HepG2 (cell line): ENCODE measurements at regions not wholly inside any gene's neighbourhood (a gene's known extent, or its start where the extent isn't known, plus 50 kb on each side); places are given as distances from the start of the nearest gene placed in this dataset.

ENCODE experiments used
- CHD4 ChIP-seq: fragments of 200-600 bp; sonication (generic); IDR thresholded peaks from 2 replicates; pipeline ENCODE4 v1.7.0; 2017; ENCODE audit warnings: mild to moderate bottlenecking, low read length, borderline replicate concordance
- HNF4A ChIP-seq: sonication (generic); formaldehyde crosslinking; IDR thresholded peaks from 2 replicates; pipeline ENCODE4 v1.4.0; 2020; ENCODE audit warnings: missing genetic modification reagents
- JUNB ChIP-seq: sonication (generic); formaldehyde crosslinking; IDR thresholded peaks from 2 replicates; pipeline ENCODE4 v1.8.0; 2022; ENCODE audit warnings: missing genetic modification reagents, mild to moderate bottlenecking, borderline replicate concordance
- RELA ChIP-seq: sonication (generic); formaldehyde crosslinking; IDR thresholded peaks from 2 replicates; pipeline ENCODE4 v1.4.0; 2020; ENCODE audit warnings: missing genetic modification reagents
- ZNF24 ChIP-seq: fragments of 450-650 bp; IDR thresholded peaks from 2 replicates; pipeline ENCODE4 v1.6.1; 2017; ENCODE audit warnings: antibody characterized with exemption, mild to moderate bottlenecking
- ZNF567 ChIP-seq: sonication (generic); formaldehyde crosslinking; IDR thresholded peaks from 2 replicates; pipeline ENCODE4 v1.8.1; 2023; ENCODE audit warnings: mild to moderate bottlenecking, missing genetic modification reagents, borderline replicate concordance
- ZNF782 ChIP-seq: sonication (generic); formaldehyde crosslinking; IDR thresholded peaks from 2 replicates; pipeline ENCODE4 v1.4.0; 2020; ENCODE audit warnings: missing genetic modification reagents, mild to moderate bottlenecking, borderline replicate concordance
- TF ChIP-seq, protein P1 (sequence below): sonication (generic); formaldehyde crosslinking; IDR thresholded peaks from 2 replicates; pipeline ENCODE4 v1.4.0; 2020; ENCODE audit warnings: low read depth, mild to moderate bottlenecking, missing genetic modification reagents
- TF ChIP-seq, protein P2 (sequence below): sonication (generic); formaldehyde crosslinking; IDR thresholded peaks from 2 replicates; pipeline ENCODE4 v1.4.0; 2020; ENCODE audit warnings: mild to moderate bottlenecking, missing genetic modification reagents, borderline replicate concordance
- TF ChIP-seq, protein P3 (sequence below): sonication (generic); formaldehyde crosslinking; IDR thresholded peaks from 2 replicates; pipeline ENCODE4 v1.4.0; 2020; ENCODE audit warnings: missing genetic modification reagents
- TF ChIP-seq, protein P4 (sequence below): sonication (generic); formaldehyde crosslinking; IDR thresholded peaks from 2 replicates; pipeline ENCODE4 v1.5.1; 2020; ENCODE audit warnings: mild to moderate bottlenecking, missing genetic modification reagents

DNA sequence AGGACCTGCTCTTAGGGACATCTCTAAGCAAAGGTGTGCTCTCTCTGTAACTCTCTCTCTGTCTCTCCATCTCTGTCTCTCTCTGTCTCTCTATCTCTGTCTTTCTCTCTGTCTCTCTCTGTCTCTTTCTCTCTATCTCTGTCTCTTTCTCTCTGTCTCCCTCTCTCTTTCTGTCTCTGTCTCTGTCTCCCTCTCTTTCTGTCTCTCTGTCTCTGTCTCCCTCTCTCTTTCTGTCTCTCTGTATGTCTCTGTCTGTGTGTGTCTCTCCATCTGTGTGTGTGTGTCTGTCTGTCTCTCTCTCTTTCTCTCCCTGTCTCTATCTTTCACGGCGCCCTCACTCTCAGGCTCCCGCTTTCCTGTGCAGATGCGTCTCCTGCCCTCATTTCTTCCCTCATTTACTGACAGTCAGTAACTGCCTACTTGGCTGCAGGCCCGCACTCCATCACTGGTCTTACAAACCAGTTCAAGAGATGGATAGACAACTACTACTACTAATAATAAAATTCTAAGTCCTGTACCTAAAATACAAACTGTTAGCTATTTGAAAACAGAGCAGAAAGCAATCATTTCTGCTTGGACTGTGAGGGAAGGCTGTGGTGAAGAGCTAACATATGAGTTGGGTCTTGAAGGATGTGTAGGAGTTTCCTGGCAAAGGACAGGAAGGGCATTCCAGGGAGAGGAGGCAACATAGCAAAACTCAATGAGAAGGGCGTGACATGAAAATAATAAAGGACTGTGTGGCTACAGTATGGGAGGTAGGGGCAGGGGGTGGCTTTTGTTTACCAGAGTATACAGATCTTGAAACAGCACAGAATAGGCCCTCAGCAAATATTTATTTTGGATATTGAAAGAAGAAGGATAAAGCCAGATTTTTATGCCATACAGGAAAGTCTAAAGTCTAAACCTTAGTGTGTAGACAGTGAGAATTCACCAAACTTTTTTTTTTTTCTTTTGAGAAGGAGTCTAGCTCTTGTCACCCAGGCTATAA is 67.8 kb upstream of the TAB2 start (continued):
- TF ChIP-seq HNF4A (CRISPR knock-in tag) (peak; percentile 23; the same call in 1 of the 2 replicates), JUNB (CRISPR knock-in tag) (0 out of 2 replicates have a peak, but pooled peaks have one; percentile 4), ZNF24 (no peak), ZNF567 (CRISPR knock-in tag) (no peak), CHD4 (no peak), ZNF782 (CRISPR knock-in tag) (no peak), RELA (CRISPR knock-in tag) (no peak)
- TF ChIP-seq, protein P1, sequence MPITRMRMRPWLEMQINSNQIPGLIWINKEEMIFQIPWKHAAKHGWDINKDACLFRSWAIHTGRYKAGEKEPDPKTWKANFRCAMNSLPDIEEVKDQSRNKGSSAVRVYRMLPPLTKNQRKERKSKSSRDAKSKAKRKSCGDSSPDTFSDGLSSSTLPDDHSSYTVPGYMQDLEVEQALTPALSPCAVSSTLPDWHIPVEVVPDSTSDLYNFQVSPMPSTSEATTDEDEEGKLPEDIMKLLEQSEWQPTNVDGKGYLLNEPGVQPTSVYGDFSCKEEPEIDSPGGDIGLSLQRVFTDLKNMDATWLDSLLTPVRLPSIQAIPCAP (CRISPR knock-in tag) = no peak
- TF ChIP-seq, protein P2, sequence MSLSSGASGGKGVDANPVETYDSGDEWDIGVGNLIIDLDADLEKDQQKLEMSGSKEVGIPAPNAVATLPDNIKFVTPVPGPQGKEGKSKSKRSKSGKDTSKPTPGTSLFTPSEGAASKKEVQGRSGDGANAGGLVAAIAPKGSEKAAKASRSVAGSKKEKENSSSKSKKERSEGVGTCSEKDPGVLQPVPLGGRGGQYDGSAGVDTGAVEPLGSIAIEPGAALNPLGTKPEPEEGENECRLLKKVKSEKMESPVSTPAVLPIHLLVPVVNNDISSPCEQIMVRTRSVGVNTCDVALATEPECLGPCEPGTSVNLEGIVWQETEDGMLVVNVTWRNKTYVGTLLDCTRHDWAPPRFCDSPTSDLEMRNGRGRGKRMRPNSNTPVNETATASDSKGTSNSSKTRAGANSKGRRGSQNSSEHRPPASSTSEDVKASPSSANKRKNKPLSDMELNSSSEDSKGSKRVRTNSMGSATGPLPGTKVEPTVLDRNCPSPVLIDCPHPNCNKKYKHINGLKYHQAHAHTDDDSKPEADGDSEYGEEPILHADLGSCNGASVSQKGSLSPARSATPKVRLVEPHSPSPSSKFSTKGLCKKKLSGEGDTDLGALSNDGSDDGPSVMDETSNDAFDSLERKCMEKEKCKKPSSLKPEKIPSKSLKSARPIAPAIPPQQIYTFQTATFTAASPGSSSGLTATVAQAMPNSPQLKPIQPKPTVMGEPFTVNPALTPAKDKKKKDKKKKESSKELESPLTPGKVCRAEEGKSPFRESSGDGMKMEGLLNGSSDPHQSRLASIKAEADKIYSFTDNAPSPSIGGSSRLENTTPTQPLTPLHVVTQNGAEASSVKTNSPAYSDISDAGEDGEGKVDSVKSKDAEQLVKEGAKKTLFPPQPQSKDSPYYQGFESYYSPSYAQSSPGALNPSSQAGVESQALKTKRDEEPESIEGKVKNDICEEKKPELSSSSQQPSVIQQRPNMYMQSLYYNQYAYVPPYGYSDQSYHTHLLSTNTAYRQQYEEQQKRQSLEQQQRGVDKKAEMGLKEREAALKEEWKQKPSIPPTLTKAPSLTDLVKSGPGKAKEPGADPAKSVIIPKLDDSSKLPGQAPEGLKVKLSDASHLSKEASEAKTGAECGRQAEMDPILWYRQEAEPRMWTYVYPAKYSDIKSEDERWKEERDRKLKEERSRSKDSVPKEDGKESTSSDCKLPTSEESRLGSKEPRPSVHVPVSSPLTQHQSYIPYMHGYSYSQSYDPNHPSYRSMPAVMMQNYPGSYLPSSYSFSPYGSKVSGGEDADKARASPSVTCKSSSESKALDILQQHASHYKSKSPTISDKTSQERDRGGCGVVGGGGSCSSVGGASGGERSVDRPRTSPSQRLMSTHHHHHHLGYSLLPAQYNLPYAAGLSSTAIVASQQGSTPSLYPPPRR (CRISPR knock-in tag) = peak; percentile 43; the same call in 1 of the 2 replicates
- TF ChIP-seq, protein P3, sequence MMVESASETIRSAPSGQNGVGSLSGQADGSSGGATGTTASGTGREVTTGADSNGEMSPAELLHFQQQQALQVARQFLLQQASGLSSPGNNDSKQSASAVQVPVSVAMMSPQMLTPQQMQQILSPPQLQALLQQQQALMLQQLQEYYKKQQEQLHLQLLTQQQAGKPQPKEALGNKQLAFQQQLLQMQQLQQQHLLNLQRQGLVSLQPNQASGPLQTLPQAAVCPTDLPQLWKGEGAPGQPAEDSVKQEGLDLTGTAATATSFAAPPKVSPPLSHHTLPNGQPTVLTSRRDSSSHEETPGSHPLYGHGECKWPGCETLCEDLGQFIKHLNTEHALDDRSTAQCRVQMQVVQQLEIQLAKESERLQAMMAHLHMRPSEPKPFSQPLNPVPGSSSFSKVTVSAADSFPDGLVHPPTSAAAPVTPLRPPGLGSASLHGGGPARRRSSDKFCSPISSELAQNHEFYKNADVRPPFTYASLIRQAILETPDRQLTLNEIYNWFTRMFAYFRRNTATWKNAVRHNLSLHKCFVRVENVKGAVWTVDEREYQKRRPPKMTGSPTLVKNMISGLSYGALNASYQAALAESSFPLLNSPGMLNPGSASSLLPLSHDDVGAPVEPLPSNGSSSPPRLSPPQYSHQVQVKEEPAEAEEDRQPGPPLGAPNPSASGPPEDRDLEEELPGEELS (CRISPR knock-in tag) = peak; percentile 56; the same call in 1 of the 2 replicates
- TF ChIP-seq, protein P4, sequence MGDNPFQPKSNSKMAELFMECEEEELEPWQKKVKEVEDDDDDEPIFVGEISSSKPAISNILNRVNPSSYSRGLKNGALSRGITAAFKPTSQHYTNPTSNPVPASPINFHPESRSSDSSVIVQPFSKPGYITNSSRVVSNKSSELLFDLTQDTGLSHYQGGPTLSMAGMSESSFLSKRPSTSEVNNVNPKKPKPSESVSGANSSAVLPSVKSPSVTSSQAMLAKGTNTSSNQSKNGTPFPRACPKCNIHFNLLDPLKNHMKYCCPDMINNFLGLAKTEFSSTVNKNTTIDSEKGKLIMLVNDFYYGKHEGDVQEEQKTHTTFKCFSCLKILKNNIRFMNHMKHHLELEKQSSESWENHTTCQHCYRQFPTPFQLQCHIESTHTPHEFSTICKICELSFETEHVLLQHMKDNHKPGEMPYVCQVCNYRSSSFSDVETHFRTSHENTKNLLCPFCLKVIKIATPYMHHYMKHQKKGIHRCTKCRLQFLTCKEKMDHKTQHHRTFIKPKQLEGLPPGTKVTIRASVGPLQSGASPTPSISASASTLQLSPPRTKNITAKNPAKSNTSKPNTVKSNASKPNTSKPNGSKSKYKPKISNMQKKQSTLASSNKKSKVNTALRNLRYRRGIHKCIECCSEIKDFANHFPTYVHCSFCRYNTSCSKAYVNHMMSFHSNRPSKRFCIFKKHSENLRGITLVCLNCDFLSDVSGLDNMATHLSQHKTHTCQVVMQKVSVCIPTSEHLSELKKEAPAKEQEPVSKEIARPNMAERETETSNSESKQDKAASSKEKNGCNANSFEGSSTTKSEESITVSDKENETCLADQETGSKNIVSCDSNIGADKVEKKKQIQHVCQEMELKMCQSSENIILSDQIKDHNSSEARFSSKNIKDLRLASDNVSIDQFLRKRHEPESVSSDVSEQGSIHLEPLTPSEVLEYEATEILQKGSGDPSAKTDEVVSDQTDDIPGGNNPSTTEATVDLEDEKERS (CRISPR knock-in tag) = no peak
